ENCODE measurements at regions not wholly inside any gene's neighbourhood (a gene's known extent, or its start where the extent isn't known, plus 50 kb on each side); places are given as distances from the start of the nearest gene placed in this dataset.

DNA sequence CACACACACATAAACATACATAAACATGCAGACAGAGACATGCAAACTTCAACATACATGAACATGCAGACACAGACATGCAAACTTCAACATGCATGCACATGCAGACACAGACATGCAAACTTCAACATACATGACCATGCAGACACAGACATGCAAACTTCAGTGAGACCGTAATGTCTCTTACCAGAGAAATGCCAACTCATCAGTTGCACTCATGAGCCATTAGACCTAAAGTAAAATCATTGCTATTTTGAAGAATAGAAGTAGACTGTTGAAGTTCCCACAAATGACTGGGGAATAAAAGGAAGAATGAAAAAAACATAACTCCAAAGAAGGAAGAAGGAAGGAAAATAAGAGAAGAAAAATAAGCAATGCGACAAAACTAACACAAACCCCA, 1044.0 kb upstream of the TMEM132C start:
- no peak for DNase-seq
- H3K36me3 ChIP-seq (ENCODE audit: control insufficient read depth in 4 of 4, insufficient read depth in 4 of 4, low read length in 3 of 4): no peaks in the 10 kb centered on the region
- no peaks in the 10 kb centered on the region for H3K4me1 ChIP-seq (ENCODE audit: control extremely low read depth in 1 of 4, control insufficient read depth in 4 of 4, insufficient read depth in 4 of 4, low read length in 3 of 4)
- ChIA-PET CTCF (no interaction called here), POLR2A (no interaction called here)
- H3K27me3 ChIP-seq (replicated peaks in 2 of 5; ENCODE audit: control insufficient read depth in 4 of 5, insufficient read depth in 5 of 5, low read length in 4 of 5): no peaks in the 10 kb centered on the region
- no peak overlapping the region for H3K27ac ChIP-seq (ENCODE audit: insufficient read depth in 1 of 2, low read depth in 1 of 2, low read length in 2 of 2, poor library complexity in 1 of 2, severe bottlenecking in 2 of 2)
- WGBS (ENCODE audit: insufficient coverage): no CpG with 5 or more reads among the region's 2 CpGs
- no peaks in the 10 kb centered on the region for H3K9me3 ChIP-seq (ENCODE audit: control extremely low read depth in 1 of 5, control insufficient read depth in 4 of 5, insufficient read depth in 2 of 5, low read depth in 1 of 5, low read length in 4 of 5)
- no peak overlapping the region for H3K4me3 ChIP-seq (ENCODE audit: control insufficient read depth in 1 of 7, extremely low read depth in 1 of 7, insufficient read depth in 4 of 7, low read depth in 2 of 7, low read length in 6 of 7)

DNA sequence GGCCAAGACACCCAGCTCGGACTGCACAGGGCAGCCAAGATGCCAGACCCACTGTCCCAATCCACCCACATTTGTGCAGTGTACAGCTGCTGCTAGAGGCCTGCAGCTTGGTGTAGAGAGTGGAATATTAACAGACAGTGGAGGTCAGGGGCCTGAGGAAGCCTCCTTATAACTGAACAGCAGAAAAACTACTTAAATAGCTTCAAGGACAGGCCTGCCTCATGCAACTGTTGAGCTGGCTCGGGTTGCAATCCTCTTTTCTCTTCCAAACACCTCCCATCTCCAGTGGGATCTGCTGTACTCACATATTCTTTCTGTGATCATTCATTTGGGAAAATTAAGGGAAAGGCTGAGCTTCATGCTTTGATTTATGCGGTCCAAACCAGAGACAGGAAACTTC, 1043.2 kb upstream of the TMEM132C start:
- H3K9me3 ChIP-seq (ENCODE audit: control extremely low read depth in 1 of 5, control insufficient read depth in 4 of 5, insufficient read depth in 2 of 5, low read depth in 1 of 5, low read length in 4 of 5): no peaks in the 10 kb centered on the region
- POLR2A ChIA-PET: no interaction called here
- 83% methylated on average over 1 of the region's 3 CpGs for WGBS (ENCODE audit: insufficient coverage)
- CTCF ChIA-PET: no interaction called here
- H3K27me3 ChIP-seq (replicated peaks in 2 of 5; ENCODE audit: control insufficient read depth in 4 of 5, insufficient read depth in 5 of 5, low read length in 4 of 5): no peaks in the 10 kb centered on the region
- H3K4me1 ChIP-seq (ENCODE audit: control extremely low read depth in 1 of 4, control insufficient read depth in 4 of 4, insufficient read depth in 4 of 4, low read length in 3 of 4): no peaks in the 10 kb centered on the region
- no peak overlapping the region for H3K4me3 ChIP-seq (ENCODE audit: control insufficient read depth in 1 of 7, extremely low read depth in 1 of 7, insufficient read depth in 4 of 7, low read depth in 2 of 7, low read length in 6 of 7)
- no peak for DNase-seq
- H3K36me3 ChIP-seq (ENCODE audit: control insufficient read depth in 4 of 4, insufficient read depth in 4 of 4, low read length in 3 of 4): no peaks in the 10 kb centered on the region
- H3K27ac ChIP-seq (ENCODE audit: insufficient read depth in 1 of 2, low read depth in 1 of 2, low read length in 2 of 2, poor library complexity in 1 of 2, severe bottlenecking in 2 of 2): no peak overlapping the region

DNA sequence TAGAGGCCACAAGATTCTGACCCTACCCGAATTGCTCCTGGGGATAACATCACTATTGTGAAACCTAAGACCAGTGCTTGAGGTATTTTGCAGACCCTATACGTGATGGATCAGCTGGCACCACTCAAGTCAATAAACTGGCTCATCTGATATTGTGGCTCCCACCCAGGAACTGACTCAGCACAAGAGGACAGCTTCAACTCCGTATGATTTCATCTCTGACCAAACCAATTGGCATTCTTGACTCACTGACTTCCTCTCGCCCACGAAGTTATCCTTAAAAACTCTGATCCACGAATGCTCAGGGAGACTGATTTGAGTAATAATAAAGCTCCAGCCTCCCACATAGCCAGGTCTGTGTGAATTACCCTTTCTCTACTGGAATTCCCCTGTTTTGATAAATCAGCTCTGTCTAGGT, 1036.1 kb upstream of the TMEM132C start:
- Histone ChIP-seq H3K27me3 (replicated peaks in 2 of 5; ENCODE audit: control insufficient read depth in 4 of 5, insufficient read depth in 5 of 5, low read length in 4 of 5) (no peaks in the 10 kb centered on the region), H3K9me3 (ENCODE audit: control extremely low read depth in 1 of 5, control insufficient read depth in 4 of 5, insufficient read depth in 2 of 5, low read depth in 1 of 5, low read length in 4 of 5) (peaks cover 0 to 3% (median 0%) of the 10 kb centered on the region in 5 experiments), H3K27ac (ENCODE audit: insufficient read depth in 1 of 2, low read depth in 1 of 2, low read length in 2 of 2, poor library complexity in 1 of 2, severe bottlenecking in 2 of 2) (no peak overlapping the region), H3K4me3 (ENCODE audit: control insufficient read depth in 1 of 7, extremely low read depth in 1 of 7, insufficient read depth in 4 of 7, low read depth in 2 of 7, low read length in 6 of 7) (no peak overlapping the region), H3K36me3 (ENCODE audit: control insufficient read depth in 4 of 4, insufficient read depth in 4 of 4, low read length in 3 of 4) (no peaks in the 10 kb centered on the region), H3K4me1 (ENCODE audit: control extremely low read depth in 1 of 4, control insufficient read depth in 4 of 4, insufficient read depth in 4 of 4, low read length in 3 of 4) (no peaks in the 10 kb centered on the region)
- POLR2A ChIA-PET: no interaction called here
- CTCF ChIA-PET: no interaction called here
- no peak for DNase-seq
- WGBS (ENCODE audit: insufficient coverage): 87% methylated on average over 6 of the region's 6 CpGs

DNA sequence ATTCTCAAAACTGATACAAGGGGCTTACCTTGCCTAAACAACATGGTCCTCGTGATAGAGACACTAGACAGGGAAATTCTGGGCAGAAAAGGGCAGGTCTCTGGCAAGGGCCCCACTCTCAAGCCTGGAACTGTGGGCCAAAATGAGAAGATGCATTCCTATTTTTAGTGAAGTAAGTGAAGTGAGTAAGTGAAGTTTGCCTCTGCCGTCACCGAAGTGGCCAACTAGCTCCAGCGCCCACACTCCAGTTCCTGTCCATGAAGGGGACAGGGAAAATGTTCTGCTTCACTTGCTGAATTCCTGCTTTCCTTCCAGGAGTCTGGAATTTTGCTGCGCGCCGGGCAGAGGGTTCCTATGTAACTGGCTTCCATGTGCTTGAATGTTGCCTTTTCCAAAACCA, 1035.6 kb upstream of the TMEM132C start:
- H3K4me3 ChIP-seq (ENCODE audit: control insufficient read depth in 1 of 7, extremely low read depth in 1 of 7, insufficient read depth in 4 of 7, low read depth in 2 of 7, low read length in 6 of 7): no peak overlapping the region
- no peaks in the 10 kb centered on the region for H3K36me3 ChIP-seq (ENCODE audit: control insufficient read depth in 4 of 4, insufficient read depth in 4 of 4, low read length in 3 of 4)
- WGBS (ENCODE audit: insufficient coverage): 87% methylated on average over 6 of the region's 7 CpGs
- no peak for DNase-seq
- H3K27ac ChIP-seq (ENCODE audit: insufficient read depth in 1 of 2, low read depth in 1 of 2, low read length in 2 of 2, poor library complexity in 1 of 2, severe bottlenecking in 2 of 2): no peak overlapping the region
- CTCF ChIA-PET: no interaction called here
- POLR2A ChIA-PET: no interaction called here
- no peaks in the 10 kb centered on the region for H3K27me3 ChIP-seq (replicated peaks in 2 of 5; ENCODE audit: control insufficient read depth in 4 of 5, insufficient read depth in 5 of 5, low read length in 4 of 5)
- no peaks in the 10 kb centered on the region for H3K4me1 ChIP-seq (ENCODE audit: control extremely low read depth in 1 of 4, control insufficient read depth in 4 of 4, insufficient read depth in 4 of 4, low read length in 3 of 4)
- H3K9me3 ChIP-seq (ENCODE audit: control extremely low read depth in 1 of 5, control insufficient read depth in 4 of 5, insufficient read depth in 2 of 5, low read depth in 1 of 5, low read length in 4 of 5): peaks cover 0 to 3% (median 0%) of the 10 kb centered on the region in 5 experiments

DNA sequence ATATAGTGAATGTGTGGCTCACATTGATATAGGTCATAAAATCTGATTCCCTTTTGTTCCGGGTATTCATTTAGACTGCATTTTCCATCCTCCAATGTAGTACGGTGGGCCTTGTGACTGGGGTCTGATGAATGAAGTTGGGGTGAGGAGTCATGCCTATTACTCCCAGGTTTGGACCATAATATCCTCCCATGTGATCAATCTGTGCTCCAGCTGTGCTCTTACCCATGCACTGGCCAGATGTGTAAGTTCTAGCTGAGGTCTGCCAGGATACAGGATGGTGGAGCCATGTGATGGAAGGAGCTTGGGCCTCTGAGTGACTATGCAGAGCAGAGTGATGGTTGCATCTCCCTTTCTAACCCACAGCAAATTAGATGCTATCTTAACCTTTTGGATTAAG, 1034.0 kb upstream of the TMEM132C start:
- WGBS (ENCODE audit: insufficient coverage): no CpG with 5 or more reads among the region's 2 CpGs
- POLR2A ChIA-PET: no interaction called here
- H3K27ac ChIP-seq (ENCODE audit: insufficient read depth in 1 of 2, low read depth in 1 of 2, low read length in 2 of 2, poor library complexity in 1 of 2, severe bottlenecking in 2 of 2): no peak overlapping the region

DNA sequence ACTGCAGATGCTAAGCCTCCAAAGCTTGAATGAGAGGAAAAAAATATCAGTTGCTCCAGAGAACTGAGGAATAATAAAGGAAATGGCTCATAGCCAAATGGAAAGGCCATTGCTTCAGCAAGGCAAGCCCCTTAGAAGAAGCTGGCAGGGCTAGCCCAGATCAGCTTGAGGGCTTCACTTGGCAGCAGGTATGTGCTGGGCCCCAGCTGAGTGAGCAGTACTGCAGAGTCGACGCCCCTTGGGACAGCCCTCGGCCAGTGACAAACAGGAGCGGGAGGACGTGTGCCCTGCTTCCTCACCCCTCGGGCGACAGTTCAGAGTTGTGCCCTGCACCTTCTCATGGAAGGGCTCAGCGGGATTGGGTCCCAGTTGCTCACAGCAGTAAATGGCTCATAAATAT, 1031.2 kb upstream of the TMEM132C start:
- ChIA-PET CTCF (no interaction called here), POLR2A (no interaction called here)
- 87% methylated on average over 8 of the region's 8 CpGs for WGBS (ENCODE audit: insufficient coverage)
- no peaks in the 10 kb centered on the region for H3K4me1 ChIP-seq (ENCODE audit: control extremely low read depth in 1 of 4, control insufficient read depth in 4 of 4, insufficient read depth in 4 of 4, low read length in 3 of 4)
- no peak for DNase-seq
- peaks cover 0 to 3% (median 0%) of the 10 kb centered on the region in 5 experiments for H3K9me3 ChIP-seq (ENCODE audit: control extremely low read depth in 1 of 5, control insufficient read depth in 4 of 5, insufficient read depth in 2 of 5, low read depth in 1 of 5, low read length in 4 of 5)
- no peak overlapping the region for H3K27ac ChIP-seq (ENCODE audit: insufficient read depth in 1 of 2, low read depth in 1 of 2, low read length in 2 of 2, poor library complexity in 1 of 2, severe bottlenecking in 2 of 2)
- no peaks in the 10 kb centered on the region for H3K27me3 ChIP-seq (replicated peaks in 2 of 5; ENCODE audit: control insufficient read depth in 4 of 5, insufficient read depth in 5 of 5, low read length in 4 of 5)
- H3K4me3 ChIP-seq (ENCODE audit: control insufficient read depth in 1 of 7, extremely low read depth in 1 of 7, insufficient read depth in 4 of 7, low read depth in 2 of 7, low read length in 6 of 7): no peak overlapping the region
- no peaks in the 10 kb centered on the region for H3K36me3 ChIP-seq (ENCODE audit: control insufficient read depth in 4 of 4, insufficient read depth in 4 of 4, low read length in 3 of 4)

More for the DNA sequence above, 1034.0 kb upstream of the TMEM132C start:
- Histone ChIP-seq H3K4me3 (ENCODE audit: control insufficient read depth in 1 of 7, extremely low read depth in 1 of 7, insufficient read depth in 4 of 7, low read depth in 2 of 7, low read length in 6 of 7) (no peak overlapping the region), H3K27me3 (replicated peaks in 2 of 5; ENCODE audit: control insufficient read depth in 4 of 5, insufficient read depth in 5 of 5, low read length in 4 of 5) (no peaks in the 10 kb centered on the region), H3K36me3 (ENCODE audit: control insufficient read depth in 4 of 4, insufficient read depth in 4 of 4, low read length in 3 of 4) (no peaks in the 10 kb centered on the region), H3K9me3 (ENCODE audit: control extremely low read depth in 1 of 5, control insufficient read depth in 4 of 5, insufficient read depth in 2 of 5, low read depth in 1 of 5, low read length in 4 of 5) (peaks cover 0 to 3% (median 0%) of the 10 kb centered on the region in 5 experiments), H3K4me1 (ENCODE audit: control extremely low read depth in 1 of 4, control insufficient read depth in 4 of 4, insufficient read depth in 4 of 4, low read length in 3 of 4) (no peaks in the 10 kb centered on the region)
- no peak for DNase-seq
- CTCF ChIA-PET: no interaction called here

DNA sequence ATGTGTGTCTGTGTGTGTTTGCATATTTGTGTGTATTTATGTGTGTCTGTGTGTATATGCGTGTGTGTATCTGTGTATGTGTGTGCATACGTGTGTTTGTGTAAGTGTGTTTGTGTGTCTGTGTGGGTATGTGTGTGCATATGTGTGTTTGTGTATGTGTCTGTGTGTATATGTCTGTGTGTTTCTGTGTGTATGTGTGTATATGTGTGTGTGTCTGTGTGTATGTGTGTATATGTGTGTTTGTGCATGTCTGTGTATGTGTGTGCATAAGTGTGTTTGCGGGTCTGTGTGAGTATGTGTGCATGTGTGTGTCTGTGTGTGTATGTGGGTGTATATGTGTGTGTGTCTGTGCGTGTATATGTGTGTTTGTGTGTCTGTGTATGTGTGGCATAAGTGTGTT, 1030.5 kb upstream of the TMEM132C start:
- no peaks in the 10 kb centered on the region for H3K36me3 ChIP-seq (ENCODE audit: control insufficient read depth in 4 of 4, insufficient read depth in 4 of 4, low read length in 3 of 4)
- DNase-seq: no peak
- no peaks in the 10 kb centered on the region for H3K27me3 ChIP-seq (replicated peaks in 2 of 5; ENCODE audit: control insufficient read depth in 4 of 5, insufficient read depth in 5 of 5, low read length in 4 of 5)
- H3K4me1 ChIP-seq (ENCODE audit: control extremely low read depth in 1 of 4, control insufficient read depth in 4 of 4, insufficient read depth in 4 of 4, low read length in 3 of 4): no peaks in the 10 kb centered on the region
- 100% methylated on average over 3 of the region's 4 CpGs for WGBS (ENCODE audit: insufficient coverage)
- ChIA-PET CTCF (no interaction called here), POLR2A (no interaction called here)
- no peaks in the 10 kb centered on the region for H3K9me3 ChIP-seq (ENCODE audit: control extremely low read depth in 1 of 5, control insufficient read depth in 4 of 5, insufficient read depth in 2 of 5, low read depth in 1 of 5, low read length in 4 of 5)
- H3K4me3 ChIP-seq (ENCODE audit: control insufficient read depth in 1 of 7, extremely low read depth in 1 of 7, insufficient read depth in 4 of 7, low read depth in 2 of 7, low read length in 6 of 7): no peak overlapping the region
- no peak overlapping the region for H3K27ac ChIP-seq (ENCODE audit: insufficient read depth in 1 of 2, low read depth in 1 of 2, low read length in 2 of 2, poor library complexity in 1 of 2, severe bottlenecking in 2 of 2)

Data from common myeloid progenitor, CD34-positive (primary cell).